GM20431 (cell line): ENCODE measurements at regions not wholly inside any gene's neighbourhood (a gene's known extent, or its start where the extent isn't known, plus 50 kb on each side); places are given as distances from the start of the nearest gene placed in this dataset.
"Not testable (repeated sequence)": the region's sequence is repeated elsewhere in the genome, so short reads cannot be mapped to it uniquely, and the experiment has no call there.

Experiments used
- in situ Hi-C: fragments of 300-500 bp; cut with MseI, MboI; formaldehyde crosslinking; loops from one replicate; pipeline ENCODE4 v1.15.0; 2020; ENCODE audit warnings: low sequenced_read_pairs; ENCODE audit not compliant: unreplicated experiment

GRCh38 chr16:6777624-6778023 is 555.0 kb upstream of the RBFOX1 start:
- in situ Hi-C loops: no loop called here

- in situ Hi-C loops: no loop called here
Measured at GRCh38 chr16:6775712-6776111, 556.9 kb upstream of the RBFOX1 start.

- in situ Hi-C loops: no loop called here
Measured at GRCh38 chr16:6771956-6772355, 560.7 kb upstream of the RBFOX1 start.

- in situ Hi-C loops: no loop called here
Measured at GRCh38 chr16:6753553-6753952, 579.1 kb upstream of the RBFOX1 start.

- in situ Hi-C loops: no loop called here
Measured at GRCh38 chr16:6751191-6751590, 581.5 kb upstream of the RBFOX1 start.

DNA sequence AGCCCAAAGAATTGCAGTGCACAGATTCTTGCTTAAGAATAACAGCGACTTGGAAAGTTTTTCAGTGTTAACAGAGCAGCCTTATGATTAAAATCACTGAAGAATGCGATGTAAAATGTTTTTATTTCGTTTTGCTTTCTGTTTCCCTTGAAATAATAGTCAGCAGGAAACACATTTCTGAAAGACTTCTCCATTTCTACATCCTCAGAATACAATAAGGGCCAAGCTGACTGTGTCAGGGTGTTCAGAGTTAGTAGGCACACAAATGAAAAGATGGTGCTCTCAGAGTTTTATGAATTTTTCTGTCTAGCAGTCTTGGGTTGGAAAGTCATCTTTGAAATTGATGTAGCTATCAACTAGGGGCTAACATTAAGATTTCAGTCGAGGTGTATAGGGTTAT is 582.9 kb upstream of the RBFOX1 start:
- in situ Hi-C loops: no loop called here

- in situ Hi-C loops: not testable (repeated sequence)
Measured at GRCh38 chr16:6736302-6736701, 596.3 kb upstream of the RBFOX1 start.

DNA sequence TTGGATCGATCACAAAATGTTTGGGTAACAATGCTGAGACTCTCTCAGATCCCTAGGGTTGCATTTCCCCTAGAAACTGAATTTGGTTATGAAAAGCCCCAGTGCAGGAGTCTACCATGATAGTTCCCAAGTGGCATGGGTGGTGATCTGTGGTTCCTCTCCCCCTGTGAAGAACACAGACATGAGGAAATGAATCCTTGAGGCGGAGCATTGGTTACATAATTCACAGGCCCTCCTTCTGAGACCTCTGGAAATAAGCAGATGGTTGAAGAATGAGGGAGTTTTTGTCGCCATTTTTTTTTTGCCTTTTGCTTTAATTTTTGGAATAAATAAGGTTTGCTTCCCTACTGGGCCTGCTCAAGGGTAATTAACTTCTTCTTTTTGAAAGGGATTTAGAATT is 597.0 kb upstream of the RBFOX1 start:
- in situ Hi-C loops: no loop called here

DNA sequence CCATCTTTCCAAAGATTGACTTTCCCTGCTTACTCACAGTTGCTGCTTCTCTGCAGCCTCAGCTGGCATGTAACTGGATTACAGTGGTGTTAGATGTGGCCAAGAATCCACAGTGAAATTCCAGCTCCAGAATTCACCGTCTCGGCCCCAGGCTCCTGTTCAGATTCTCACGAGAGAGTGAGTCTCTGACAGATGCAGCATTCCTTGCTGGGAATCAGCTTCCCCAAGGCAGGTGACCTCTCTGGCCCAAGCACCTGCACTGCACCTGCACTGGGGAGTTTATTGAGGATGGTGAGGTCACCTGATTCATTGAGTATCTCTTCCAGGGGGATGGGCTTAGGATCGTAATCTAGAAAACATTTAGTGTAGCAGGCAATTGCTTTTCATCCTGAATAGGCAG is 600.5 kb upstream of the RBFOX1 start:
- in situ Hi-C loops: no loop called here

- in situ Hi-C loops: no loop called here
Measured at GRCh38 chr16:6728381-6728780, 604.3 kb upstream of the RBFOX1 start.

GRCh38 chr16:6726621-6727020 is 606.0 kb upstream of the RBFOX1 start:
- in situ Hi-C loops: no loop called here

DNA sequence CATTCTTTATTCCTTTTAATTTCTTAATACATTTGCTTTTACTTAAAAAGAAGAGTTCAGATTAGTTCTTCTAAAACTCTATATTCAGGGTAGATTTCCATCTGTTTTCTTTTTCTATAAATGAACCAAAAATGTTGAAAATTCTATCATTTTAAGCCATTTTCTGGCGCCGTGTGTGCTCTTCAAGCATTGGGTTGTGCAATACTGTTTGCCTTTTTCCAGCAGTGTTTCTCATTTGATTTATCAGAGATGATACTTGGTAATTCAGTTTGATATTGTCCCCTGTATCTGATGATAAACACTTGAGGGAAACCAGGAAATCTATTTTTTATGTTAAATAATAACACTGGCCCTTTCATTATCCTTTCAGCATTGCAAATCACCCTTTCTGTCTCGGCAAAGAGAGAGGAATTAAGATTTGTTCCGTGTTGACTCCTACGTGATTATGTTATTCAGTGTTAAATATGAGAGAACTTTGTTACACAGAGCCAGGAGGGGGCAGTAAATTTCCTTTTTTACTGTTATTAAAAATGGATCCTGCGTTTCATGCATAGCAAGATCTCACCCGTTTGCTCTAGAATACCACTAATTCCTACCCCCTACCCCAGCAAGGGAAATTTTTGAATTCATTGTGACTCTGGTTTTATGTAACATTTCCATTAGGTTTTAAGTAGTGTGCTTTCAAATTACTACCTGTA is 606.9 kb upstream of the RBFOX1 start:
- in situ Hi-C loops: no loop called here

- in situ Hi-C loops: not testable (repeated sequence)
Measured at GRCh38 chr16:6725206-6725605, 607.4 kb upstream of the RBFOX1 start.

GRCh38 chr16:6722786-6723185 is 609.9 kb upstream of the RBFOX1 start:
- in situ Hi-C loops: no loop called here

GRCh38 chr16:6714510-6714909 is 618.1 kb upstream of the RBFOX1 start:
- in situ Hi-C loops: no loop called here

DNA sequence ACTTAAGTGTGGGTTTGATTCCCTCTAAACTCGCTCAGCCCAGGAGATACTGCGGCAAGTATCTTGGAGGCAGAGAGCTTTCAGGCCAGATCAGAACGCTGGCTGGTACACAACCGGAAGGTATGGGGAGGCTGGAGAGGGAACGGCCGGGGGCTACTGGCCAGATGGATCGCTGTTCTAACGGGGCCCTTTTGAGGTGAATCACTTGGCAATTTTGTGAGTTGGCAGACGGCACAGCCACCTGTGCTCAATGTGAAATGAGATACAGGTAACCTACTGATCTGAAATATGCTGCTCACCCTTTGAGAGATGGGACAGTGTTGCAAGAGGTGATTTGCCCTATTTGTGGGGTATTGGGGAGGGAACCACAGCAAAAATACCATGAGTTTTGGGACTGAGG is 622.9 kb upstream of the RBFOX1 start:
- in situ Hi-C loops: no loop called here

DNA sequence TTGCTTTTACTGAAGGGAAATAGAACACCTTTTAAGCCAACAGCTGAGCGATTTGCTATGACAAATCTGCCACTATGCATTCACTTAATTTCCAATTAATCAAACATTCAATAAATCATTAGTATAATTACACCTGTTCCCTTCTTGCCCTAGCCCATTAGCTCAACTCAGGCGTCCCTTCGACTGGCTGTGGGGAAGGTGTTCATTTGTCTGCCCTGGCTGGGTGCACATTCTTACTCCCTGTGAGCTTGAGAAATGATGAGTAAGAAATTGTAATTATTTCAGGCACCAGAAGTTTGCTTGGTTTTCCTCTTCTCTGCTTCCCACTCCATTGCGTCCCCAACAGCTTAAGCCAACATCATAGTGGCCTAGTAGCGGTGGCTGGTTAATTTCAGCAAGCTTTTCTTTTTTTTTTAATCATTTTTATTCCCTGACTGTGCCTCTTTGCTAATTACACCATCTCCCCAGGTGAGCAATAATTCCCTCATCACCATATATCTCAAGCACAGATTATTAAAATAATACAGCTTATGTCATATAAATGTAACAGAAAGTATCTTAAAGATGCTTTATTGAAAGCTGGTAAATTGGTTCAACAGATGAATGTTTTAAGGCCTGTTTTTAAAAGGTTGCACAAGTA is 623.9 kb upstream of the RBFOX1 start:
- in situ Hi-C loops: no loop called here

- in situ Hi-C loops: no loop called here
Measured at GRCh38 chr16:6704306-6704930, 628.2 kb upstream of the RBFOX1 start.

DNA sequence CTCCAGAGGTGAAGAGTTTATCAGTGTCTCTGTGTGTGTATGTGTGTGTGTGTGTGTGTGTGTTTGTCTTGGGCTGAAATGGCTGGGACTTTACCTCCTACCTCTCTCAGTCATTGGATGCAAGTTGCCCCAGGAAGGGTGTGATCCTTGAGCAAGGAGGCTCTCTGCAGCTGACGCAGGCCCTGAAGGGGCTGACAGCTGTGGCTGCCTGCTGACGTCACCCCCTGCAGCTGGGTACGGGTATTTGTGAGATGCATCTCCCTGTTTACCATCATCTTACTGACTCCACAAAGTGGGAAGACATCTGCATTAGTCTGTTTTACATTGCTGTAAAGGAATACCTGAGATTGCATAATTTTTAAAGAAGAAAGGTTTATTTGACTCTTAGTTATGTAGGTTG is 631.5 kb upstream of the RBFOX1 start:
- in situ Hi-C loops: no loop called here

DNA sequence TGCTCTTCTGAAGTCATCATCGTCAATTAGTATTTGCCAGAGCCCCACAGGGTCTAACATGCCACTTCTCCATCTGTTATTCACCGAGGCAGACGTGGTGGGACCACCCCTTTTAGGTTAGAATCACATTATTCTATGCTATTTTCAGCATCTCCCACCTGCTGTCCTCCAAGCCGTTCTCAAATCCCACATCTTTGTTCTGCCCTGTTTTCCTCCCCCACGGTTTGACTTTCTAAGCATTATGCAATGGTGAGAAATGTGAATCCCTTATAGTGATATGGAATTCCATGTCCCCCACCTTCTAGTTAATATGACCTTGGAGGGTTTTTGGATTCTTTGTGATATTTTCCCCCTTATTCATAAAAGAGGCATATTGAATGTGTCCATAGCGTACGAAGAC is 634.1 kb upstream of the RBFOX1 start:
- in situ Hi-C loops: no loop called here

- in situ Hi-C loops: no loop called here
Measured at GRCh38 chr16:6695666-6696065, 637.0 kb upstream of the RBFOX1 start.

- in situ Hi-C loops: no loop called here
Measured at GRCh38 chr16:6694636-6695035, 638.0 kb upstream of the RBFOX1 start.
